Esophagus squamous epithelium (tissue), 5 donors: ENCODE measurements at regions not wholly inside any gene's neighbourhood (a gene's known extent, or its start where the extent isn't known, plus 50 kb on each side); places are given as distances from the start of the nearest gene placed in this dataset.

Experiments used
- DNase-seq: peaks from one replicate; lab custom pipeline; 2025; lab: John Stamatoyannopoulos, UW
- H3K27ac ChIP-seq, 4 donors: fragments of 200-600 bp; sonication (generic); one replicate each; pipeline ENCODE4 v1.5.1; 2016 to 2019; ENCODE audit warnings: mild to moderate bottlenecking in 1 of 4
- H3K27me3 ChIP-seq, 4 donors: fragments of 200-600 bp; sonication (generic); 1 replicate in 3 of 4; 2 replicates in 1 of 4; pipeline versions ENCODE4 v1.5.1 to v1.6.0; 2017 to 2021; ENCODE audit warnings: antibody characterized with exemption in 1 of 4
- H3K36me3 ChIP-seq, 3 donors: fragments of 200-600 bp; sonication (generic); one replicate each; pipeline ENCODE4 v1.5.1; 2016 to 2019
- H3K4me1 ChIP-seq, 3 donors: fragments of 200-600 bp; sonication (generic); one replicate each; pipeline ENCODE4 v1.5.1; 2017 to 2019
- H3K4me3 ChIP-seq, 4 donors: fragments of 200-600 bp; sonication (generic); 1 replicate in 3 of 4; 2 replicates in 1 of 4; pipeline ENCODE4 v1.5.1; 2016 to 2019; ENCODE audit warnings: mild to moderate bottlenecking in 2 of 4, moderate library complexity in 1 of 4
- H3K9me3 ChIP-seq, 3 donors: fragments of 200-600 bp; sonication (generic); one replicate each; pipeline ENCODE4 v1.5.1; 2016 to 2019
- POLR2A ChIP-seq, 4 donors: fragments of 450-650 bp; IDR thresholded peaks; one replicate each; pipeline ENCODE4 v1.6.1; 2017; ENCODE audit warnings: antibody characterized with exemption in 4 of 4, mild to moderate bottlenecking in 4 of 4, moderate library complexity in 3 of 4
- WGBS, 2 donors: methylation state at CpG; one replicate each; pipeline ENCODE4 v1.1.5; 2018; 5-methylcytosine and 5-hydroxymethylcytosine counted together
- intact Hi-C: fragments of 100-400 bp; cut with DNase I; formaldehyde crosslinking; loops from one replicate; pipeline ENCODE4 v1.15.0; 2022
- TF ChIP-seq, protein P1 (sequence below), 6 experiments: fragments of 450-650 bp in 4 of 6; fragments of 200-600 bp in 2 of 6; sonication (generic) in 2 of 6; IDR thresholded peaks; one replicate each; pipeline ENCODE4 v1.5.1; 2016 to 2019; ENCODE audit warnings: antibody characterized with exemption in 6 of 6, mild to moderate bottlenecking in 4 of 6, moderate library complexity in 4 of 6
- donor health status: DM: yes; HTN: yes; CAD: no.

DNA sequence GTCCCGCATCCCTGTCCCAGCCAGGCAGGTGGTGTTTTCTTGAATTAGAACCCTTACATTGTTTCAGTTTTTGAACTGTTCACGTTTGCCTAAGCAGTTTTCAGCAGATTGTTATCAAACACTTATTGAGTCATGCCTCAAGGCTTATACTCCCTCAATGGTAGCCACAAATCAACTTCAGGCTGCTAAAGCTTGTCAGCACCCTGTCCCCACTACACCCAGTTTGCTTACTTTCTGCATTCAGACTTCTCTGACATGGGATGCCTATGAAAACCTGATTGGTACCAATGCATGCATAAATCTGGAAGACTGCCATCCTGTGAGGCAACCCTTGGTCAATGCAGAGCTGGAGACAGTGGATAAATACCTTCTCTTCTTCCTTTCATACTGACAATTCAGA is 225.4 kb downstream of the BTG1 start:
- intact Hi-C loops, result no loop called here
- H3K27me3 ChIP-seq, result no peaks in the 10 kb centered on the region
- TF ChIP-seq POLR2A (IDR thresholded peaks at IDR 0.05), result no peak
- TF ChIP-seq, protein P1, sequence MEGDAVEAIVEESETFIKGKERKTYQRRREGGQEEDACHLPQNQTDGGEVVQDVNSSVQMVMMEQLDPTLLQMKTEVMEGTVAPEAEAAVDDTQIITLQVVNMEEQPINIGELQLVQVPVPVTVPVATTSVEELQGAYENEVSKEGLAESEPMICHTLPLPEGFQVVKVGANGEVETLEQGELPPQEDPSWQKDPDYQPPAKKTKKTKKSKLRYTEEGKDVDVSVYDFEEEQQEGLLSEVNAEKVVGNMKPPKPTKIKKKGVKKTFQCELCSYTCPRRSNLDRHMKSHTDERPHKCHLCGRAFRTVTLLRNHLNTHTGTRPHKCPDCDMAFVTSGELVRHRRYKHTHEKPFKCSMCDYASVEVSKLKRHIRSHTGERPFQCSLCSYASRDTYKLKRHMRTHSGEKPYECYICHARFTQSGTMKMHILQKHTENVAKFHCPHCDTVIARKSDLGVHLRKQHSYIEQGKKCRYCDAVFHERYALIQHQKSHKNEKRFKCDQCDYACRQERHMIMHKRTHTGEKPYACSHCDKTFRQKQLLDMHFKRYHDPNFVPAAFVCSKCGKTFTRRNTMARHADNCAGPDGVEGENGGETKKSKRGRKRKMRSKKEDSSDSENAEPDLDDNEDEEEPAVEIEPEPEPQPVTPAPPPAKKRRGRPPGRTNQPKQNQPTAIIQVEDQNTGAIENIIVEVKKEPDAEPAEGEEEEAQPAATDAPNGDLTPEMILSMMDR (IDR thresholded peaks at IDR 0.05), result no peak
- H3K4me3 ChIP-seq, result no peak overlapping the region
- no peak overlapping the region for H3K27ac ChIP-seq
- WGBS, 2 donors, result 63 to 65% methylated on average over 2 of the region's 2 CpGs
- H3K4me1 ChIP-seq, result peaks cover 0 to 25% (median 6%) of the 10 kb centered on the region in 3 donors
- no peak for DNase-seq
- H3K9me3 ChIP-seq, result no peaks in the 10 kb centered on the region
- no peaks in the 10 kb centered on the region for H3K36me3 ChIP-seq

DNA sequence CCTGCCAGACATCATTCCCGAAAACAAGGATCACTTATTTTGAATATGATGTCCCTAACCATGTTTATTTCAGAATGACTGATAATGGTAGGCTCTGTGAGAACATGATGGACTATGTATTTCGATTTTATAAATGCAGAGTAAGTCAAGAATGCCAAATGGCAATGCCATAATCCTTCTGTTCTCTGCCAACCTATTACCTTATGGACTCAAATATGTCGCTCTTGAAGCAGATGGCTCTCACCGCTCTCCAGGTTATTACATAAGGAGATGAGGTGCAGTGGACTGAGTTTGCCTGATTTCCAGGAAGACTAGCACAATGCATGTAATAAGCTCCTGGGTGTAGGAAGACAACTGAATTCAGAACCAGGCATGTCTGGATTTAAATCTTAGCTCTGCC is 227.2 kb downstream of the BTG1 start:
- Histone ChIP-seq H3K36me3 (no peaks in the 10 kb centered on the region), H3K9me3 (no peaks in the 10 kb centered on the region), H3K27ac (no peak overlapping the region), H3K4me1 (peaks cover 0 to 25% (median 6%) of the 10 kb centered on the region in 3 donors), H3K4me3 (no peak overlapping the region), H3K27me3 (no peaks in the 10 kb centered on the region)
- WGBS, 2 donors, result 83 to 91% methylated on average over 4 of the region's 4 CpGs
- DNase-seq, result no peak
- no peak for TF ChIP-seq POLR2A (IDR thresholded peaks at IDR 0.05)
- TF ChIP-seq, protein P1 (IDR thresholded peaks at IDR 0.05), result no peak
- intact Hi-C loops, result no loop called here

DNA sequence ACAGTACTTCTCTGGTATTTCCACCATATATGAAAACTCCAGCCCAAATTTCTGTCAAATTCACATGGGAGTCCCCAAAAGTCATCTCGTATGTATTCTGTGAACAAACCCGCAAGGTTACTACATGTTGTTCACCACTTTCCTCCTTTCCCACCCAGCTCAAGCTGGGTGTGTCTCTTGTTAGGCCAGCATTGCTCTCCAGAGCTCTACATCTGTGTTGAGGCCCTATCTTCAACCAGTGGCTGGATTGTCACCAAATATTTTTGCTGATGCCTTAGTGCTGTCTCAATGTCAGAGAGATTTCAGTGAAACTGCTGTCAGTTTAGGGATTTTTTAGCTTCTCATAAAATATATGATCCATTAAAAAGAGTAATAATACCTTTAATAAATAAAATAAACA is 230.9 kb downstream of the BTG1 start:
- intact Hi-C loops, result no loop called here
- DNase-seq, result no peak
- H3K9me3 ChIP-seq, result no peaks in the 10 kb centered on the region
- H3K27ac ChIP-seq, result no peak overlapping the region
- H3K4me3 ChIP-seq, result no peak overlapping the region
- H3K4me1 ChIP-seq, result peaks cover 0 to under 1% (median 0%) of the 10 kb centered on the region in 3 donors
- H3K36me3 ChIP-seq, result no peaks in the 10 kb centered on the region
- no peaks in the 10 kb centered on the region for H3K27me3 ChIP-seq
- 85 to 95% methylated on average over 2 of the region's 2 CpGs for WGBS, 2 donors
- TF ChIP-seq POLR2A (IDR thresholded peaks at IDR 0.05), result no peak
- TF ChIP-seq, protein P1 (IDR thresholded peaks at IDR 0.05), result no peak

DNA sequence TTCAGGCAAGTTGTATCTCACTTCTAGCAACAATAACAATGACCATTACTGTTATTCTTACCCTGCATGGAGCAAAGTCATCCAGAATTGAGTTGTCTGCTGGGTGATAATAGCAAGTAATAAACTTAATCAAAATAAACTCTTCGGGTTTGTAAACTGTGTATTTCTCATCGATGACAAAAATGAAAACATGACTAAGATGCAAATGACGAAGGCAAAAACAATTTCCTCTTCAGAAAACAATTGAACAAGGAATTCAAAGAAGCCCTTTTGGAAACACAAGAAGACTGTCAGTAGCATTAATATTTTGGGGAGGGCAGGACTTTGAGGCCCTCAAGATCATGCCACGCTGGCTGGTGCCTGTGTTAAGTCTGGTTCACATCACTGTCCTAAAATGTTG is 232.0 kb downstream of the BTG1 start:
- intact Hi-C loops, result no loop called here
- H3K4me3 ChIP-seq, result no peak overlapping the region
- no peak overlapping the region for H3K27ac ChIP-seq
- no peaks in the 10 kb centered on the region for H3K9me3 ChIP-seq
- TF ChIP-seq POLR2A (IDR thresholded peaks at IDR 0.05), result no peak
- TF ChIP-seq, protein P1 (IDR thresholded peaks at IDR 0.05), result no peak
- no peaks in the 10 kb centered on the region for H3K27me3 ChIP-seq
- WGBS, 2 donors, result 62 to 78% methylated on average over 4 of the region's 4 CpGs
- H3K4me1 ChIP-seq, result no peaks in the 10 kb centered on the region
- no peaks in the 10 kb centered on the region for H3K36me3 ChIP-seq
- DNase-seq, result no peak

DNA sequence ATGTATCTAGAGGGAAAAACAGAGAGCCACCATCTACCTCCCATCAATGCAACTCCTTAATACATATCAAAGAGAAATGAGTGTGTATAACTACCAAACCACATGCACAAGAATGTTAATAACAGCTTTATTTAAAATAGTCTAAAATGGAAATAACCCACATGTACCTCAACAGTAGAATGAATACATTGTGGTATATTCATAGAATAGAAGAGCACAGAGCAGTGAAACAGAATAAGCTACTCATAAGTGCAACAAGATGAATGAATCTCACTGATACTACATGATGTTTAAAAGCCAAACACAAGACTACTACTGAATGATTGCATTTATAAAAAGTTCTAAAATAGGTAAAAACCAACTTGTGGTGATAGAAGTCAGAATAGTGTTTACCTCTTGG is 232.5 kb downstream of the BTG1 start:
- no peaks in the 10 kb centered on the region for H3K9me3 ChIP-seq
- no peaks in the 10 kb centered on the region for H3K27me3 ChIP-seq
- H3K27ac ChIP-seq, result no peak overlapping the region
- intact Hi-C loops, result no loop called here
- TF ChIP-seq, protein P1 (IDR thresholded peaks at IDR 0.05), result no peak
- no peak for TF ChIP-seq POLR2A (IDR thresholded peaks at IDR 0.05)
- H3K4me1 ChIP-seq, result no peaks in the 10 kb centered on the region
- H3K4me3 ChIP-seq, result no peak overlapping the region
- no peak for DNase-seq
- H3K36me3 ChIP-seq, result no peaks in the 10 kb centered on the region
